Vagina (tissue), 2 donors: ENCODE measurements at regions not wholly inside any gene's neighbourhood (a gene's known extent, or its start where the extent isn't known, plus 50 kb on each side); places are given as distances from the start of the nearest gene placed in this dataset.
"Not testable (repeated sequence)": the region's sequence is repeated elsewhere in the genome, so short reads cannot be mapped to it uniquely, and the experiment has no call there.

ENCODE experiments used
- DNase-seq, 2 donors: peaks; one replicate each; pipeline ENCODE4 v3.0.0-alpha.2; 2017; ENCODE audit errors: extremely low spot score in 2 of 2
- H3K27ac ChIP-seq: fragments of 200-600 bp; sonication (generic); one replicate; pipeline ENCODE4 v1.5.1; 2019
- H3K27me3 ChIP-seq: fragments of 200-600 bp; sonication (generic); one replicate; pipeline ENCODE4 v1.5.1; 2019
- H3K36me3 ChIP-seq, 2 donors: fragments of 200-600 bp; sonication (generic); one replicate each; pipeline ENCODE4 v1.5.1; 2017 to 2019
- H3K4me1 ChIP-seq: fragments of 200-600 bp; sonication (generic); one replicate; pipeline ENCODE4 v1.5.1; 2019
- H3K4me3 ChIP-seq, 2 donors: fragments of 200-600 bp; sonication (generic); 1 replicate in 1 of 2; 2 replicates in 1 of 2; pipeline ENCODE4 v1.5.1; 2016 to 2019
- H3K9me3 ChIP-seq: fragments of 200-600 bp; sonication (generic); one replicate; pipeline ENCODE4 v1.5.1; 2019
- POLR2A ChIP-seq, 2 donors: fragments of 450-650 bp; IDR thresholded peaks; one replicate each; pipeline ENCODE4 v1.6.1; 2017; ENCODE audit warnings: antibody characterized with exemption in 2 of 2, mild to moderate bottlenecking in 2 of 2, moderate library complexity in 2 of 2
- POLR2AphosphoS5 ChIP-seq, 2 donors: sonication (generic); formaldehyde crosslinking; IDR thresholded peaks; one replicate each; pipeline ENCODE4 v1.9.0; 2017; ENCODE audit warnings: antibody characterized with exemption in 2 of 2, mild to moderate bottlenecking in 2 of 2, low read depth in 1 of 2; ENCODE audit not compliant: insufficient read depth in 1 of 2
- intact Hi-C: fragments of 100-400 bp; cut with DNase I; formaldehyde crosslinking; loops from one replicate; pipeline ENCODE4 v1.15.1; 2023
- TF ChIP-seq, protein P1 (sequence below), 3 experiments: fragments of 450-650 bp in 2 of 3; fragments of 200-600 bp in 1 of 3; sonication (generic) in 1 of 3; IDR thresholded peaks; one replicate each; pipeline ENCODE4 v1.5.1; 2017 to 2019; ENCODE audit warnings: antibody characterized with exemption in 3 of 3, mild to moderate bottlenecking in 2 of 3, moderate library complexity in 2 of 3

GRCh38 chr18:22065311-22065710 is 104.1 kb upstream of the GATA6 start:
- no peaks in the 10 kb centered on the region for H3K9me3 ChIP-seq
- no peaks in the 10 kb centered on the region for H3K4me1 ChIP-seq
- H3K27ac ChIP-seq: no peak overlapping the region
- no peak for DNase-seq
- H3K4me3 ChIP-seq: no peak overlapping the region
- no peaks in the 10 kb centered on the region for H3K36me3 ChIP-seq
- TF ChIP-seq POLR2AphosphoS5 (IDR thresholded peaks at IDR 0.05; ENCODE audit: insufficient read depth in 1 of 2, low read depth in 1 of 2): no peak
- TF ChIP-seq POLR2A (IDR thresholded peaks at IDR 0.05): no peak
- TF ChIP-seq, protein P1, sequence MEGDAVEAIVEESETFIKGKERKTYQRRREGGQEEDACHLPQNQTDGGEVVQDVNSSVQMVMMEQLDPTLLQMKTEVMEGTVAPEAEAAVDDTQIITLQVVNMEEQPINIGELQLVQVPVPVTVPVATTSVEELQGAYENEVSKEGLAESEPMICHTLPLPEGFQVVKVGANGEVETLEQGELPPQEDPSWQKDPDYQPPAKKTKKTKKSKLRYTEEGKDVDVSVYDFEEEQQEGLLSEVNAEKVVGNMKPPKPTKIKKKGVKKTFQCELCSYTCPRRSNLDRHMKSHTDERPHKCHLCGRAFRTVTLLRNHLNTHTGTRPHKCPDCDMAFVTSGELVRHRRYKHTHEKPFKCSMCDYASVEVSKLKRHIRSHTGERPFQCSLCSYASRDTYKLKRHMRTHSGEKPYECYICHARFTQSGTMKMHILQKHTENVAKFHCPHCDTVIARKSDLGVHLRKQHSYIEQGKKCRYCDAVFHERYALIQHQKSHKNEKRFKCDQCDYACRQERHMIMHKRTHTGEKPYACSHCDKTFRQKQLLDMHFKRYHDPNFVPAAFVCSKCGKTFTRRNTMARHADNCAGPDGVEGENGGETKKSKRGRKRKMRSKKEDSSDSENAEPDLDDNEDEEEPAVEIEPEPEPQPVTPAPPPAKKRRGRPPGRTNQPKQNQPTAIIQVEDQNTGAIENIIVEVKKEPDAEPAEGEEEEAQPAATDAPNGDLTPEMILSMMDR (IDR thresholded peaks at IDR 0.05): no peak
- H3K27me3 ChIP-seq: no peaks in the 10 kb centered on the region
- intact Hi-C loops: no loop called here

- intact Hi-C loops: no loop called here
- no peaks in the 10 kb centered on the region for H3K9me3 ChIP-seq
- H3K4me3 ChIP-seq: no peak overlapping the region
- no peak for DNase-seq
- no peaks in the 10 kb centered on the region for H3K36me3 ChIP-seq
- no peaks in the 10 kb centered on the region for H3K4me1 ChIP-seq
- H3K27me3 ChIP-seq: no peaks in the 10 kb centered on the region
- H3K27ac ChIP-seq: no peak overlapping the region
- TF ChIP-seq POLR2A (IDR thresholded peaks at IDR 0.05) (no peak), POLR2AphosphoS5 (IDR thresholded peaks at IDR 0.05; ENCODE audit: insufficient read depth in 1 of 2, low read depth in 1 of 2) (no peak)
- TF ChIP-seq, protein P1 (IDR thresholded peaks at IDR 0.05): no peak
Measured at GRCh38 chr18:22066083-22066485, 103.3 kb upstream of the GATA6 start.

- Histone ChIP-seq H3K4me3 (no peak overlapping the region), H3K27ac (no peak overlapping the region), H3K27me3 (no peaks in the 10 kb centered on the region), H3K36me3 (no peaks in the 10 kb centered on the region), H3K4me1 (no peaks in the 10 kb centered on the region), H3K9me3 (no peaks in the 10 kb centered on the region)
- intact Hi-C loops: no loop called here
- TF ChIP-seq, protein P1 (IDR thresholded peaks at IDR 0.05): no peak
- TF ChIP-seq POLR2AphosphoS5 (IDR thresholded peaks at IDR 0.05; ENCODE audit: insufficient read depth in 1 of 2, low read depth in 1 of 2): no peak
- no peak for TF ChIP-seq POLR2A (IDR thresholded peaks at IDR 0.05)
- no peak for DNase-seq
Measured at GRCh38 chr18:22067109-22067508, 102.3 kb upstream of the GATA6 start.

DNA sequence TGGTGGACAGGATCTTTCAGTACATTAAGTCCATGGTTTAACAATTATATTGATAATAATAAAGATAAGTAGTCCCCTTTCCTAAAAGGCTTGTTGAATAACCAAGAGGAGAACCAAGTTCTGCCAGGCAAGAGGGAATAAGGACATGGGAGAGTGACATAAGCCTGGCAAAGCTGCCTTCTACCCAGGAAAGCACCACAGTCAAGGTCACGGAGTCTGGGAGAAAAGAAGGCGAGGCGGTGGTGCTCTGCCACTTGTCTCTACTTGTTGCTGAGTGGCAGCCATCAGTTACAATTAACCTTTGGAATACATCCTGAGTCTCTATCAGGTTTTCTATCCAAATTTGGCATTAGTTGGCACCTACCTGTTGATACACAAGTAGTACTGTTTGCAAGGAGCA is 101.7 kb upstream of the GATA6 start:
- no peak for TF ChIP-seq POLR2A (IDR thresholded peaks at IDR 0.05)
- TF ChIP-seq, protein P1 (IDR thresholded peaks at IDR 0.05): no peak
- TF ChIP-seq POLR2AphosphoS5 (IDR thresholded peaks at IDR 0.05; ENCODE audit: insufficient read depth in 1 of 2, low read depth in 1 of 2): no peak
- intact Hi-C loops: no loop called here
- no peak for DNase-seq
- Histone ChIP-seq H3K4me3 (no peak overlapping the region), H3K9me3 (no peaks in the 10 kb centered on the region), H3K27ac (no peak overlapping the region), H3K36me3 (no peaks in the 10 kb centered on the region), H3K27me3 (no peaks in the 10 kb centered on the region), H3K4me1 (no peaks in the 10 kb centered on the region)

DNA sequence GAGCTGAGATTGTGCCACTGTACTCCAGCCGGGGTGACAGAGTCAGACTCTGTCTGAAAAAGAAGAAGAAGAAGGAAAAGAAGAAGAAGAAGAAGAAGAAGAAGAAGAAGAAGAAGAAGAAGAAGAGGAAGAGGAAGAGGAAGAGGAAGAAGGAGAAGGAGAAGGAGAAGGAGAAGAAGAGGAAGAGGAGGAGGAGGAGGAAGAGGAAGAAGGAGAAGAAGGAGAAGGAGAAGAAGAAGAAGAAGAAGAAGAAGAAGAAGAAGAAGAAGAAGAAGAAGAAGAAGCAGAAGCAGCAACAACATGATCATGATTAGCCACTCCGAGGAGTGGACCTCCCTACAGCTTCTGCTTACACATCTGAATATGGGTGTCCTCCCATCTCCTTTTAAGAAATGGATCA is 100.6 kb upstream of the GATA6 start:
- DNase-seq, H3K27me3 ChIP-seq, H3K9me3 ChIP-seq, H3K4me3 ChIP-seq, H3K4me1 ChIP-seq, intact Hi-C loops, H3K36me3 ChIP-seq, H3K27ac ChIP-seq: not testable (repeated sequence)

- H3K9me3 ChIP-seq: no peaks in the 10 kb centered on the region
- H3K4me1 ChIP-seq: no peaks in the 10 kb centered on the region
- H3K27me3 ChIP-seq: no peaks in the 10 kb centered on the region
- no peaks in the 10 kb centered on the region for H3K36me3 ChIP-seq
- no peak for DNase-seq
- no peak overlapping the region for H3K4me3 ChIP-seq
- intact Hi-C loops: no loop called here
- TF ChIP-seq POLR2A (IDR thresholded peaks at IDR 0.05) (no peak), POLR2AphosphoS5 (IDR thresholded peaks at IDR 0.05; ENCODE audit: insufficient read depth in 1 of 2, low read depth in 1 of 2) (no peak)
- TF ChIP-seq, protein P1 (IDR thresholded peaks at IDR 0.05): no peak
- H3K27ac ChIP-seq: no peak overlapping the region
Measured at GRCh38 chr18:22069916-22070315, 99.5 kb upstream of the GATA6 start.
